ENCODE measurements at regions not wholly inside any gene's neighbourhood (a gene's known extent, or its start where the extent isn't known, plus 50 kb on each side); places are given as distances from the start of the nearest gene placed in this dataset.

GRCh38 chr18:43757273-43757672, 480.0 kb upstream of the SYT4 start:
- TF ChIP-seq CTCF (IDR thresholded peaks at IDR 0.05), result no peak
- TF ChIP-seq EP300 (IDR thresholded peaks at IDR 0.05), result no peak
